ENCODE measurements at regions not wholly inside any gene's neighbourhood (a gene's known extent, or its start where the extent isn't known, plus 50 kb on each side); places are given as distances from the start of the nearest gene placed in this dataset.

- no peak for TF ChIP-seq CTCF (IDR thresholded peaks at IDR 0.05)
- no peak for TF ChIP-seq POLR2A (IDR thresholded peaks at IDR 0.05)
Measured at GRCh38 chr4:114399105-114399504, 199.5 kb upstream of the UGT8 start.

All from upper lobe of left lung (tissue), 4 donors.